ENCODE measurements at regions not wholly inside any gene's neighbourhood (a gene's known extent, or its start where the extent isn't known, plus 50 kb on each side); places are given as distances from the start of the nearest gene placed in this dataset.

DNA sequence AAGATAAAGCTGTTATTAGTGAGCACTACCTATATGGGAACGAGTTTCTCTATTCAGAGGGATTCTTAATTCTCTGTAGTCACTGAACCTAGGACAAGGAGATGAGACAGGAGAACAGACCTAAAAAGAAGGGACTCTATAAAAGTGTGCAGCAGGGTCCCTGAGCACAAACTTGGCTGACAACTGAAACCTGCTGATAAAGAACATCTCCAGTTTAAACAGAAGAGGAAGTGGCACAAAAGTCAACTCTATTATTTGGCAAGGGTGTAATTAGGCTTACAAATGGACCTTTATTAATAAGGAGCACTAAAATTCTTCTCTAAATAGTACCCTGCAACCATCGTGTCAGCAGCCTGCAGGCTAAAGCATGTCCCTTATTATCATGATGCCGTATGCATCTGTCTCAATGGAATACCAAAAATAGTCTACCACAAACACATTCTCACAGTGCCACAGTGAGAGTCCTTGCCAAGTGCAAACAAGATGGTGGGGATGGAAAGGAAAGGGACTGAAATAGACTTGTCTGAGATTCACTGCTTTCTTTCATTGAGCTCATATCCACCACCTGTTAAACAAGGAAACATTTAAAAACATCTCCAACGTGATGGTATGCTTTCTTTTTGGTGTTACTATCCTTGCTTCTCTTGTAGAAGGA lies 260.2 kb downstream of the INSIG2 start:
- no peak for TF ChIP-seq ZNF274 (IDR thresholded peaks at IDR 0.05; ENCODE audit: low read depth, low read length)
- no peak overlapping the region for H3K4me3 ChIP-seq (ENCODE audit: low read length)

DNA sequence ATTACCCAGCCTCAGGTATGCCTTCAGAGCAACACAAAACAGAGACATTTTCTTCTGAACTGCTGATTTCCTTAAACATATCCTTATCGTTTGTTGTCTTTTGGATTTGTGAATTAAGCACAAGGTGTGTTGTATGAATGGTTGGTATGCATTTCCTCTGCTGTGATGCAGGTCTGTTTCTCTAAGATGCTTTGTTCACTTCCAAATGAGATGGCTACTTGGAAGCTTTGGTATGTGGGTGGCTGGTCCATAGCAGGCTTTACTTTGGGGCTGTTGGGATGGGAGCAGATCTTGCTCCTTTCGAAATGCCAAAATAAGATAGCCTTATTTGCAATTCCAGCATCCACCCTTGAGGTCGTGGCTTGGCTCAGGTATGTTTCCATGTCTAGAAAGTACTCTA lies 257.2 kb downstream of the INSIG2 start:
- H3K4me3 ChIP-seq (ENCODE audit: low read length), result no peak overlapping the region
- no peak for TF ChIP-seq ZNF274 (IDR thresholded peaks at IDR 0.05; ENCODE audit: low read depth, low read length)

DNA sequence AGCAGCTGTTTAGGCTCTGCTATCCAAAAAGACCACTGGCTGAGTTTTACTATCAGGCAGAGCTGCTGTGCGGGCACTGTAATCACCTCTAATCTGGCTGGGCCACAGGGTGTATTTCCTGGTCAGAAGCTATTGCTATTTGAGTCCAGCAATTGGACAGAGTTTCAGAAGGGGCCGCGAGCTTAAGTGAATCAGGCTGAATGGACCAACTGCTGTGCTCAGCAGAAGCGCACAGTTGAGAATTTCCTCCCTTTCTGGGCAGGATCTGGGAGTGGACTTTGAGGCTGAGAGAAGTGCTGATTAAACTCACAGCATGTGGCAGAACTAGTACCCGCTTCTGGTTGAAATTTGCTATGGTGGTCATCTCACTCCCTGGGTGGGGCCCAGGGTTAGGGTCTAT lies 251.8 kb downstream of the INSIG2 start:
- H3K4me3 ChIP-seq (ENCODE audit: low read length), result no peak overlapping the region
- no peak for TF ChIP-seq ZNF274 (IDR thresholded peaks at IDR 0.05; ENCODE audit: low read depth, low read length)

DNA sequence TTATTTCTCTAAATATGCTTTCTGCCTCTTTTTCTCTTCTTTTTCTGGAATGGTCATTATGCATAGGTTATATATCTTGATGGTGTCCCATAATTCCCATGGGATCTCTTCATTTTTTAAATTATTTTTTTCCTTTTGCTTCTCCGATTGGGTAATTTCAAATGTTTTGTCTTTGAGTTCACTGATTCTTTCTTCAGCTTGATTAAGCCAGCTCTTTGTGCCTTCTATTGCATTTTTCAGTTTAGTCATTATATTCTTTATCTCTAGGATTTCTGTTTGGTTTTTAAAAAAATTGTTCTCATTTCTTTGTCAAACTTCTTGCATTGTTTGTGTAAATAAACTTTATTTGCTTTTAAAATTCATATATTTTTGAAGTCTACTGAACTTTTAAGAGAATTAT lies 251.1 kb downstream of the INSIG2 start:
- TF ChIP-seq ZNF274 (IDR thresholded peaks at IDR 0.05; ENCODE audit: low read depth, low read length), result no peak
- H3K4me3 ChIP-seq (ENCODE audit: low read length), result no peak overlapping the region

DNA sequence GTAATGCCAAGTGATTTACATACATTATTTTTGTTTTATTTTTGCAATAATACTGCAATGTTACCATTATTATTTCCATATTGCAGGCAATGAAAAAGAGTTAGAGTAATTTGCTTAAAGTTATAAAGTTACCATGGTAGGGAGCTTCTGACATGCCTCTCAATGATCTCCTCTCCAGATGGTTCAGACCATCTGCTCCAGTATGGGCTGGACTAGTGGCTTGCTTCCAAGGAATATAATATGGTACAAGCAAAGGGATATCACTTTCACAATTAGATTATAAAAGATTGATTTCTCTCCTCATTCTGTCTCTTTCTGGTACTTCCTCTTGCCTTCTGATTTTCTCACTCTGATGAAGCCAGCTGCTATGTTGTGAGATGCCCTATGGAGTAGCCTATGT lies 245.4 kb downstream of the INSIG2 start:
- no peak for TF ChIP-seq ZNF274 (IDR thresholded peaks at IDR 0.05; ENCODE audit: low read depth, low read length)
- H3K4me3 ChIP-seq (ENCODE audit: low read length), result no peak overlapping the region

DNA sequence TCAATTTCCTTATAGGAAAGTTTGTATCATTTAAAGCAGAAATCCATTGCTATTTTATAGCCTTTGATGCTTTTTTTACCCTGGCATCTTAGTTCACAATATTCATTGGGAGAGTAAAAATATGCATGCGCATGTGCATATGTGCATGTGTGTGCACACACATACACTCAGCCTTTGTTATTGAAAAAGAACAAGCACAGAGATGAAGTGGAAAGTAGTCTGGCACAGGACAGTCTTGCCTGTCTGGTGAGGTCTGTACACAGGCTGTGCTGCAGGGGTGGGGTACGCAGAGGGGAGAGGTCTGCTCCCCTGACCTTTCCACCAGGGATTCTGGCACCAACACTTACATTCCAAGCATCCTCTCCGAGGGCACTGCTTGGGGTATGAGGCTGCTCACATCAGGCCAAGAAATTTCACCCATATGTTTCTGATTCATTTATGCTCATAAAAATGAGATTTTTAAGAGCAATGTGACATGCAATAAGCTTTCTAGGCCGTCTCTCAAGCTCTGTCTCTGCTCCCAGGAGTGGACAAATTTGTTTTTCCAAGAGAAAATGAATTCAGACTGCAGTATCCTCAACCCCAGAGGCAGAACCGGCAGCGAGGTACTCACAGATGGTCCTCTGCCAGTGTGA lies 237.2 kb downstream of the INSIG2 start:
- H3K4me3 ChIP-seq (ENCODE audit: low read length), result no peak overlapping the region
- no peak for TF ChIP-seq ZNF274 (IDR thresholded peaks at IDR 0.05; ENCODE audit: low read depth, low read length)

DNA sequence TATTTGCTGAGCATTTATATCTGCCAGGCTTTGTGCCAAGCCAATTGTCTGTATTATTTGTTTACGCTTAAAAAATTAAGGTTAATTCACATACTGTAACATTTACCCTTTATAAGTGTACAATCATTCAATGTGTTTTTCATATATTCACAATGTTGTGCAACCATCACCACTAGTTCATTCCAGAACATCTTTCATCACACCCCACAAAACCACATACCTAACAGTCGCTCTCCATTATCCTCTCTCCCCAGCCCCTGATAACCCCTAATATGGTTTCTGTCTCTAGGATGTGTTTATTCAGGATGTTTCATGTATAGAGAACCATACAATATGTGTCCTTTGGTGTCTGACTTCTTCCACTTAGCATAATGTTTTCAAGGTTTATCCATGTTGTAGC lies 234.1 kb downstream of the INSIG2 start:
- no peak for TF ChIP-seq ZNF274 (IDR thresholded peaks at IDR 0.05; ENCODE audit: low read depth, low read length)
- no peak overlapping the region for H3K4me3 ChIP-seq (ENCODE audit: low read length)

DNA sequence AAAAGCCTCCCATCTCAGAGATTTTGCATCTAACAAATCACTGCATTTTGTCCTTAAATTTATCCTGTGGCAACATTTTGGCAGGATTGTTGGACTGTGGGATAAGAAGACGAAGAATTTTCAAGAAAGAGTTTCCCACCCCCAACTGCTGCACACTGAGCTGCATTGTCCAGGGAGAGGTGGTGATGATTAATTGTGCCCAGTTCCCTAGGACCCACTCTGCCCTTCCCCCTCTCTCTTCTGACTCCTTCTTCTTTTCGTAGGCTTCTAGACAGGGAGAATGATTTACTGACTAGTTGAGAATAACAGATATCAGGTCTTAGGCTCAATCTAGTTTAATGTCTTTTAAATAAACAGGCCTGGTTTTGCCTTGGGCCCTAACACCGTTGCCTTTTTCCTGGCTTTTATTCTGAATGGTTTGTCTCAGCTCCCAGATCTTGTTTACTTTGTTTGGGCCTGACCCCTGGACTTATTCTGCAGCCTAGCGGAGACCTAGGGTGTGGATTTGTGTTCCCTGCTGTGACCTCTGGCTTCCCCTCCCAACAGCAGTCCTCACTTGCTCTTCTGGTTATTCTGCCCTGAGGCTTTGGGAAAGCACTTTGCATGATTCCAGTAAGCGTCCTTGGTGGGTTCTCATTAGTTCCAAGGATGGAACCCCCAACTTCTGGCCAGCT lies 233.3 kb downstream of the INSIG2 start:
- no peak overlapping the region for H3K4me3 ChIP-seq (ENCODE audit: low read length)
- no peak for TF ChIP-seq ZNF274 (IDR thresholded peaks at IDR 0.05; ENCODE audit: low read depth, low read length)

DNA sequence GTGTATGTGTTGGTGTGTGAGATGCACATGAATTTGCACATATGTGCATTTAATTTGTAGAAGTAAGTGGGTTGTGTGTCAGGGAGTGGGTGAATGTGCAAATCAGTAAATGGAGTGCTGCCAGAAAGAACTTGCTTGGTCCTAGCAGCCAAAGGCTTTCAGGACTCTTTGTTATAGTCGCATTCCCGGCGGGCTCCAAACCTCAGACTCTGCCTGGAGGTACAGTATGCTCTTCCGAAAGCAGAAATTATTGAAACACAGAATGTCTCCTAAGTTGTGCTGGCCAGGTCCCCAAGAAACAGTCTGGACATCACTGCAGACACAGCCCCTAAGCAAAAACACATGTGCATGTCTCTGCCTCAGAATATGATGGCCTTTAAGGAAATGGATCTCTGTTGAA lies 232.4 kb downstream of the INSIG2 start:
- H3K4me3 ChIP-seq (ENCODE audit: low read length), result no peak overlapping the region
- TF ChIP-seq ZNF274 (IDR thresholded peaks at IDR 0.05; ENCODE audit: low read depth, low read length), result no peak

DNA sequence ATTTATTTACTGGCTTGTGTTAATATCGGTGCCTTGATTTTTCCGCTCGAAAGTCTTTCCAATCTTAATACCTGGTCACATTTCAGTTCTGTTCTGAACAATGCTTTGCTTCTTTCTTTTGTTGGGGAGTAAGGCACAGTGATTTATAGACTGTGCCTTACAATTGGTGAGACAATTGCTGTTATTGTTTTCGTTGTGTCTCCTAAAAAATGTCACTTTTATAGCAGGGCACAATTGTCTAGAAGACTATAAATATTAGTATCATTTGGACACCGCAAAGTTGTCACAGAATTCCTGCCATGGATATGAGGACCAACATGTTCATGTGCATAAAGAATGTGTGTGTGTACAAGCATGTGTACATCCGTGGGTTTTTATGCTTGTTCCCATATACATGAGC lies 231.9 kb downstream of the INSIG2 start:
- H3K4me3 ChIP-seq (ENCODE audit: low read length), result no peak overlapping the region
- TF ChIP-seq ZNF274 (IDR thresholded peaks at IDR 0.05; ENCODE audit: low read depth, low read length), result no peak

DNA sequence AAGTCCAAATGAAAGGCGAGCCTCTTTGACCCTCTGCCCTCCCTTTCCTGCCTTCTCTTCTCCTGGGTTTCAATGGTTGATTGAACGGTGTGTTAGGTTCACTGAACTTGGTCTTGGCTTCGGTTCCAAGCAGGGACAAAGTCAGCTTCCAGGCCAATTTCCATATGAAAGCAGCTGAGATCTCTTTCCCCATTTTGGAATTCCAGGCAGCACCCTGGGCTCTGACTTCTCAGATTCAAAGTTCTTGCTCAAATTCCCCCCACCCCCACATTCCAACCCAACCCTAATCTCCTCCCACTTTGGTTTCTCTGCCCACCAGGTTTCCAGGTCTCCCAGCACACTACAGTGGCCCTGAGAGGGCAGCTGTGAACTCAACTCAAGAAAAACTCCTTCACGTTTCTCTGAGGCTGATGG lies 231.0 kb downstream of the INSIG2 start:
- no peak for TF ChIP-seq ZNF274 (IDR thresholded peaks at IDR 0.05; ENCODE audit: low read depth, low read length)

DNA sequence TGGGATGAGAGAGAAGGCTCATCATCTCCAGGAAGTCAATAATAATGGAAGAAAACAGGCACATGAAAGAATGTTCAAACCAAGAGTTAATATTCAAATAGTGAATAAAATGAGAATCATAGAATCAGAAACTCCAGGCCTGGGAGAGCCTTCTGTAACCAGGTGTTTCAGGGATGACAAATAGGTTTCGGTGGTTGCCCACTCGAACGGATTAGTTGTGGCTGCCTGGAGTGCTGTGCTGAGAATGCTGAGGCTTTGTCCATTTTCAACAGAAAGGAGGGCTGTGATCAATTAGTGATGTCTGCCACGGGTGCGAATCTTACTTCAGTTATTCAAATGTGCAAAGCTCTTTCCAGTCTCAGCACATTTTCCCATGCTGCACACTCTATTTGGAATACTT lies 227.3 kb downstream of the INSIG2 start:
- no peak for TF ChIP-seq ZNF274 (IDR thresholded peaks at IDR 0.05; ENCODE audit: low read depth, low read length)
- H3K4me3 ChIP-seq (ENCODE audit: low read length), result no peak overlapping the region

More for the DNA sequence above, 231.0 kb downstream of the INSIG2 start:
- no peak overlapping the region for H3K4me3 ChIP-seq (ENCODE audit: low read length)

DNA sequence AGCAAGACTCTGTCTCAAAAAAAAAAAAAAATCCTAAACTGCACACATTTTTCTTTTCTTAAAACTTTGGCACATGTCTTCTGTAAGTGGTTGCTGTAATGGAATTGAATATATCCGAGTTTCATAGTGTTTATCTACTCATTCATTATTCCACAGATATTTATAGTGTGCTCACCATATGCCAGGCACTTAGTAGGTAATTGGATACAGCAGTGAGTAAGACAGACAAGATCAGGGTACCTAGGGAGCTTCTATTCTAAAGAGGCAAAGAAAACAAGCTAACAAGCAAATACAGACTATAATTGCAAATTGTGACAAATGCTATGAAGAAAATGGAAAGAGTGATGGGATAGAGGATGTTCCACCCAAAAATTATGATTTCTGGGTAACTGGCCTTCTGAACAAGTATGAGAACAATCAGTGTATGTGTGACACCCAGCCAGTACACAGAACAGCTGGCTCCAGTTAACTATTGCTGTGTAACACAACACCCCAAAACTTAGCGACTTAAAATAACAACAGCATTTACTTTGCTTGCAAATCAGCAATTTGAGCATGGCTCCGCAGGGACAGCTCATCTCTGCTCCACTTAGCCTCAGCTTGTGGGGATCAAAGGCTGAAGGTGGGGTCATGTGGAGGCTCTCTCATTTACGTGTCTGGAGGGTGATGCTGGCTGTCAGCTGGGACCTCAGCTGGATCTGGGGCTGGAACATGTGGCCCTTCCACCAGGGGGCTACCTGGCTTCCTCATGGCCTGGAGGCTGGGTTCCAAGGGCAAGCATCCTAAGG lies 224.9 kb downstream of the INSIG2 start:
- H3K4me3 ChIP-seq (ENCODE audit: low read length), result no peak overlapping the region
- no peak for TF ChIP-seq ZNF274 (IDR thresholded peaks at IDR 0.05; ENCODE audit: low read depth, low read length)

DNA sequence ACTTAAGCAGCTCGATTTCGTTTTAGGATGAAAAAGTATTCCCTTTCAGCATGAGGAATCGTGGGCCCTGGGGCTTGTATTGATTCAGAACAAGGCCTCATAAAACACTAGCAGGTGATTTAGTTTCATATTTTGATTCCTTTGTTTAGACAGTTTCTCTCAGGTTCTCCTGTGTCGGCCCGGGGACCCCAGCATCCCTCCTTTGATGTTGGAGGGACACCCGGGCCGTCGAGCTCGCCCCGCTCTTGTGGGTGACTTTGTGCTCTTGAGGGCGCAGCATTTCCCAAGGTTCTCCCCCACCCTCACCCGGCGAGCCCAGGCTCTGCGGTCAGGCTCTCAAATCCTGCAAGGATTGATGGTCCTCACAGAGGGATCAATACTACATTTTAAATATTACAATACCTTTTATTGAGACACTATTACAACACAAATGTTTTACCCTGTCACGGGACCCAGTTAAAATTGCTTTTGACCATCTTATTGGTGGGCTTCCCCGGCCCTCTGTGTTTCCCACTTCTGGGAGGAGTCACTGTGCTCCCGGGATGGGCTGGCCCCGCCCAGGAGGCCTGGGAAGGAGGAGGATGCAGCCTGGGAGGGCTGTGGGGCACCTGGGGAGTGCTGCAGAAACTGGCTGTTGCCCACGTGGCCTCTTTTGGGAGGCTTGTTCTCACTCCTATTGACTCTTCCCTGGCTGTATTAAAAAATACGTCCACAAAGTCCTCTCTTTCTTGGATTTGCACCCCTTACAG lies 222.6 kb downstream of the INSIG2 start:
- no peak for TF ChIP-seq ZNF274 (IDR thresholded peaks at IDR 0.05; ENCODE audit: low read depth, low read length)
- H3K4me3 ChIP-seq (ENCODE audit: low read length), result peak overlapping the region; percentile 53; the same call in 1 of the 2 replicates

All from GM08714 (cell line).